Lower leg skin (tissue), 3 donors: ENCODE measurements at regions not wholly inside any gene's neighbourhood (a gene's known extent, or its start where the extent isn't known, plus 50 kb on each side); places are given as distances from the start of the nearest gene placed in this dataset.

ENCODE experiments used
- POLR2A ChIP-seq, 2 donors: fragments of 450-650 bp; IDR thresholded peaks; one replicate each; pipeline ENCODE4 v1.6.1; 2016 to 2017; ENCODE audit warnings: antibody characterized with exemption in 2 of 2, mild to moderate bottlenecking in 1 of 2, moderate library complexity in 1 of 2
- TF ChIP-seq, protein P1 (sequence below), 3 donors: fragments of 450-650 bp; IDR thresholded peaks; one replicate each; pipeline ENCODE4 v1.5.1; 2016; ENCODE audit warnings: antibody characterized with exemption in 3 of 3, mild to moderate bottlenecking in 3 of 3, moderate library complexity in 2 of 3

DNA sequence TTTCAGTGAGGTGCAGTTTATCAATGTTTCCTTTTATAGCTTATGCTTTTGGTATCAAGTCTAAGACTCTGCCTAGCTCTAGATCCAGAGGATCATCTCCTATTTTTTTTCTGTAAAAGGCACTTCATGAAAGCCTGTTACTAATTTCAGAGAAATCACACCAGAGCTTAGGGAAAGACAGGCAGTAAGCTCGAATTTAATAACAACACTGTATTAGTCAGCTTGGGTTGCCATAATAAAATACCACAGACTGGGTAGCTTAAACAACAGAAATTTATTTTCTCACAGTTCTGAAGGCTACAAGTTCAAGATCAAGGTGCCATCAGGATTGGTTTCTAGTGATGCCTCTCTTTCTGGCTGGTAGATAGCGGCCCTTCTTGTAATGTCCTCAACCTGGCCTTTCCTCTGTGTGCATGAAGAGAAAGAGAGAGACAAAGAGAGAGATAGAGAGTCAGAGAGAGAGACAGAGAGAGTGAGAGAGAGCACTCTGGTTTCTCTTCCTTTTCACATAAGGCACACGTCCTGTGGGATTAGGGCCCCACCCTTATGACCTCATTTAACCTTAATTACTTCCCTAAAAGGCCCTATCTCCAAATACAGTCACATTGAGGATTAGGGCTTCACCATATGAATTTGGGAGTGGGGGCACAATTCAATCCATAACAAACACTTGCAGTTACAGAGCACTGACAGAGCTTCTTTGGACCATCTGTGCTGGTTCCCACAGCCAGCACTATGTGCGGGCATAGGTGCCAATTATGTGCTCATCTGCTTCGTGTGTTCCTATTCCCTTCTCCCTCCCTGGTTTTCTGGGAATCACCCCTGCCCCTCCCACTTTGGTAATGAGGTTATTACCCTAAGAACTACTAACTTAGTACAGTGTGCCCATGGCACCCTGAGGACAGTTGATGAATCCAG, 114.8 kb upstream of the MED14 start:
- TF ChIP-seq, protein P1, sequence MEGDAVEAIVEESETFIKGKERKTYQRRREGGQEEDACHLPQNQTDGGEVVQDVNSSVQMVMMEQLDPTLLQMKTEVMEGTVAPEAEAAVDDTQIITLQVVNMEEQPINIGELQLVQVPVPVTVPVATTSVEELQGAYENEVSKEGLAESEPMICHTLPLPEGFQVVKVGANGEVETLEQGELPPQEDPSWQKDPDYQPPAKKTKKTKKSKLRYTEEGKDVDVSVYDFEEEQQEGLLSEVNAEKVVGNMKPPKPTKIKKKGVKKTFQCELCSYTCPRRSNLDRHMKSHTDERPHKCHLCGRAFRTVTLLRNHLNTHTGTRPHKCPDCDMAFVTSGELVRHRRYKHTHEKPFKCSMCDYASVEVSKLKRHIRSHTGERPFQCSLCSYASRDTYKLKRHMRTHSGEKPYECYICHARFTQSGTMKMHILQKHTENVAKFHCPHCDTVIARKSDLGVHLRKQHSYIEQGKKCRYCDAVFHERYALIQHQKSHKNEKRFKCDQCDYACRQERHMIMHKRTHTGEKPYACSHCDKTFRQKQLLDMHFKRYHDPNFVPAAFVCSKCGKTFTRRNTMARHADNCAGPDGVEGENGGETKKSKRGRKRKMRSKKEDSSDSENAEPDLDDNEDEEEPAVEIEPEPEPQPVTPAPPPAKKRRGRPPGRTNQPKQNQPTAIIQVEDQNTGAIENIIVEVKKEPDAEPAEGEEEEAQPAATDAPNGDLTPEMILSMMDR (IDR thresholded peaks at IDR 0.05) = no peak
- no peak for TF ChIP-seq POLR2A (IDR thresholded peaks at IDR 0.05)
